OCI-LY1 (cell line): ENCODE measurements at regions not wholly inside any gene's neighbourhood (a gene's known extent, or its start where the extent isn't known, plus 50 kb on each side); places are given as distances from the start of the nearest gene placed in this dataset.

Source experiments
- H2AFZ ChIP-seq: fragments of 200-600 bp; sonication (generic), shearing (Covaris generic); 2 replicates; pipeline ENCODE4 v1.6.0; 2014; ENCODE audit warnings: antibody characterized with exemption, mild to moderate bottlenecking, low read length
- H3F3A ChIP-seq: fragments of 200-600 bp; sonication (generic), shearing (Covaris generic); 2 replicates; pipeline ENCODE4 v1.6.0; 2014; ENCODE audit warnings: mild to moderate bottlenecking, antibody characterized with exemption, low read length, moderate library complexity; ENCODE audit not compliant: insufficient read depth
- H3K27ac ChIP-seq: fragments of 200-600 bp; sonication (generic); 2 replicates; pipeline ENCODE4 v1.5.1; 2014; ENCODE audit warnings: low read length, mixed run types, mild to moderate bottlenecking, low read depth; ENCODE audit not compliant: poor library complexity, severe bottlenecking
- H3K27me3 ChIP-seq: fragments of 200-600 bp; sonication (generic); 2 replicates; pipeline ENCODE4 v1.6.0; 2014; ENCODE audit warnings: antibody characterized with exemption, mild to moderate bottlenecking, low read length, moderate library complexity; ENCODE audit not compliant: insufficient read depth
- H3K36me3 ChIP-seq: fragments of 200-600 bp; sonication (generic); 2 replicates; pipeline ENCODE4 v1.6.1; 2014; ENCODE audit warnings: mild to moderate bottlenecking, antibody characterized with exemption, low read length, moderate library complexity, mixed read lengths; ENCODE audit not compliant: insufficient read depth
- H3K4me1 ChIP-seq: fragments of 200-600 bp; sonication (generic); 2 replicates; pipeline ENCODE4 v1.5.1; 2014; ENCODE audit warnings: mild to moderate bottlenecking, low read length, moderate library complexity; ENCODE audit not compliant: insufficient read depth, severe bottlenecking
- H3K4me2 ChIP-seq: fragments of 200-600 bp; sonication (generic), shearing (Covaris generic); 2 replicates; pipeline ENCODE4 v1.6.1; 2014; ENCODE audit warnings: low read length
- H3K4me3 ChIP-seq: fragments of 200-600 bp; sonication (generic); 2 replicates; pipeline ENCODE4 v1.5.1; 2014; ENCODE audit warnings: low read length, low read depth, mild to moderate bottlenecking, mixed read lengths; ENCODE audit not compliant: poor library complexity, severe bottlenecking
- H3K79me2 ChIP-seq: fragments of 200-600 bp; shearing (Covaris generic); 2 replicates; pipeline ENCODE4 v1.6.1; 2016; ENCODE audit warnings: mixed run types, low read length, mixed read lengths; ENCODE audit not compliant: insufficient read depth
- H3K9ac ChIP-seq: fragments of 200-600 bp; sonication (generic), shearing (Covaris generic); 2 replicates; pipeline ENCODE4 v1.6.1; 2014; ENCODE audit warnings: mild to moderate bottlenecking, low read length, mixed read lengths
- H3K9me2 ChIP-seq: fragments of 200-600 bp; sonication (generic), shearing (Covaris generic); 2 replicates; pipeline ENCODE4 v1.6.1; 2014; ENCODE audit warnings: low read depth, mild to moderate bottlenecking, low read length, mixed read lengths
- H3K9me3 ChIP-seq: fragments of 200-600 bp; shearing (Covaris generic); 2 replicates; pipeline ENCODE4 v1.6.1; 2014; ENCODE audit warnings: low read length, mixed read lengths
- H4K20me1 ChIP-seq: fragments of 200-600 bp; sonication (generic), shearing (Covaris generic); 2 replicates; pipeline ENCODE4 v1.6.0; 2016; ENCODE audit warnings: mild to moderate bottlenecking, low read length; ENCODE audit not compliant: insufficient read depth
- CTCF ChIP-seq: fragments of 200-600 bp; sonication (generic), shearing (Covaris generic); IDR thresholded peaks from 2 replicates; pipeline ENCODE4 v1.5.1; 2017; ENCODE audit warnings: mild to moderate bottlenecking, antibody characterized with exemption, low read length, moderate library complexity, mixed read lengths
- EZH2 ChIP-seq: fragments of 200-600 bp; sonication (generic), shearing (Covaris generic); IDR thresholded peaks from 2 replicates; pipeline ENCODE4 v1.8.0; 2017; ENCODE audit warnings: borderline replicate concordance, mixed run types, mild to moderate bottlenecking, antibody characterized with exemption, low read length, moderate library complexity, mixed read lengths

GRCh38 chr20:16970776-16971175 lies 222.6 kb downstream of the OTOR start:
- Histone ChIP-seq H3K4me1 (no peaks in the 10 kb centered on the region), H3K36me3 (no peaks in the 10 kb centered on the region), H3F3A (no peaks in the 10 kb centered on the region), H3K9me2 (no peaks in the 10 kb centered on the region), H3K79me2 (no peaks in the 10 kb centered on the region), H3K4me2 (no peak overlapping the region), H4K20me1 (no peaks in the 10 kb centered on the region), H3K4me3 (no peak overlapping the region), H2AFZ (no peak overlapping the region), H3K9ac (no peak overlapping the region), H3K27me3 (no peaks in the 10 kb centered on the region), H3K27ac (no peak overlapping the region), H3K9me3 (no peaks in the 10 kb centered on the region)
- TF ChIP-seq EZH2 (no peak), CTCF (no peak)

- H3F3A ChIP-seq, result no peaks in the 10 kb centered on the region
- no peak overlapping the region for H2AFZ ChIP-seq
- no peaks in the 10 kb centered on the region for H3K9me3 ChIP-seq
- no peak overlapping the region for H3K4me2 ChIP-seq
- no peak overlapping the region for H3K27ac ChIP-seq
- H3K4me3 ChIP-seq, result no peak overlapping the region
- no peaks in the 10 kb centered on the region for H4K20me1 ChIP-seq
- no peaks in the 10 kb centered on the region for H3K4me1 ChIP-seq
- no peaks in the 10 kb centered on the region for H3K36me3 ChIP-seq
- no peaks in the 10 kb centered on the region for H3K9me2 ChIP-seq
- no peaks in the 10 kb centered on the region for H3K79me2 ChIP-seq
- H3K9ac ChIP-seq, result no peak overlapping the region
- no peaks in the 10 kb centered on the region for H3K27me3 ChIP-seq
- TF ChIP-seq CTCF (no peak), EZH2 (no peak)
These were observed 226.1 kb downstream of the OTOR start for GRCh38 chr20:16974080-16974854.

- Histone ChIP-seq H3K9me2 (no peaks in the 10 kb centered on the region), H2AFZ (no peak overlapping the region), H3K4me2 (no peak overlapping the region), H3K36me3 (no peaks in the 10 kb centered on the region), H3F3A (no peaks in the 10 kb centered on the region), H4K20me1 (no peaks in the 10 kb centered on the region), H3K9me3 (no peaks in the 10 kb centered on the region), H3K9ac (no peak overlapping the region), H3K27me3 (no peaks in the 10 kb centered on the region), H3K4me1 (no peaks in the 10 kb centered on the region), H3K79me2 (no peaks in the 10 kb centered on the region), H3K4me3 (no peak overlapping the region), H3K27ac (no peak overlapping the region)
- TF ChIP-seq EZH2, result no peak
- no peak for TF ChIP-seq CTCF
These were observed 226.7 kb downstream of the OTOR start for GRCh38 chr20:16974855-16975162.
